ENCODE measurements at regions not wholly inside any gene's neighbourhood (a gene's known extent, or its start where the extent isn't known, plus 50 kb on each side); places are given as distances from the start of the nearest gene placed in this dataset.

DNA sequence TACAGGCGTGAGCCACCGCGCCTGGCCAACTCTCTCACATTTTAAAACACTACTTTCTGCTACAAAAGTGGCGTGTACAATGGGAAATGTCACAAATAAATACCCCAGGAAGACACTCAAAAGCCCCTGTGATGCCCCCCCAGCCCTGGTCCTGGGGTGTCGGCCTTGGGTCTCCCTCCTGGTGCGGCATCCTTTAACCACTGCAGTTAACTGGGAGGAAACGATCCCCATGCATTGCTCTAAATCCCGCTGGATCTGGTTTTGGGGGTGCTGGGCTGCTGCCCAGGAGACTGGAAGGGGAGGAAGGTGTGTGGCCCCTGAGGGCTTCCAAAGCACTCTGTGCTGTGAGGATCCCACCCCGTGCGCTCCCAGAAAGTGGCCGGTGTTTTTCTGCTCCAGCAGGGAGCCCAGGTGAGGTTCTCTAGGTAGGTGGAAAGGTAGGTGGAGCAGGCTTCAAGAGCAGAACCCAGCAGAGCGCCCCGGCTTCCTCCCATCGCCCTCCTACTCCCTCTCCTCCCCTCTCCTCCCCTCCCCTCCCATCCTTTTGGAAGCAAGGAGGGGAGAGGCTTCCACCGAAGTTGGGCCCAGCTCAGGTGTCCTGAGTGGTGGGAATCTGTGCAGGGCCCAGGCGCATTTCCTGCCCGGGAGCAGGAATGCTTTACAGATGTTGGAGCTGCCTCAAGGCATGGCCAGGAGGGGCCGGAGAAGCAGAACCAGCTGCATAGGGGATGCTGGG is 363.3 kb downstream of the SEC14L1 start:
- Histone ChIP-seq H3K9me2 (ENCODE audit: insufficient read depth) (no peaks in the 10 kb centered on the region), H3K27me3 (ENCODE audit: insufficient read depth, low read depth) (no peaks in the 10 kb centered on the region), H3K79me2 (ENCODE audit: low read depth) (no peaks in the 10 kb centered on the region), H3K27ac (no peak overlapping the region), H3F3A (ENCODE audit: insufficient read depth, low read depth) (no peaks in the 10 kb centered on the region), H3K9me3 (ENCODE audit: insufficient read depth, low read depth) (no peaks in the 10 kb centered on the region), H2AFZ (no peak overlapping the region), H3K4me2 (no peak overlapping the region), H3K4me1 (replicated peaks; ENCODE audit: insufficient read depth) (no peaks in the 10 kb centered on the region), H3K36me3 (ENCODE audit: low read depth) (no peaks in the 10 kb centered on the region), H3K4me3 (no peak overlapping the region), H4K20me1 (ENCODE audit: insufficient read depth) (no peaks in the 10 kb centered on the region)
- DNase-seq: no peak
- TF ChIP-seq, protein P1, sequence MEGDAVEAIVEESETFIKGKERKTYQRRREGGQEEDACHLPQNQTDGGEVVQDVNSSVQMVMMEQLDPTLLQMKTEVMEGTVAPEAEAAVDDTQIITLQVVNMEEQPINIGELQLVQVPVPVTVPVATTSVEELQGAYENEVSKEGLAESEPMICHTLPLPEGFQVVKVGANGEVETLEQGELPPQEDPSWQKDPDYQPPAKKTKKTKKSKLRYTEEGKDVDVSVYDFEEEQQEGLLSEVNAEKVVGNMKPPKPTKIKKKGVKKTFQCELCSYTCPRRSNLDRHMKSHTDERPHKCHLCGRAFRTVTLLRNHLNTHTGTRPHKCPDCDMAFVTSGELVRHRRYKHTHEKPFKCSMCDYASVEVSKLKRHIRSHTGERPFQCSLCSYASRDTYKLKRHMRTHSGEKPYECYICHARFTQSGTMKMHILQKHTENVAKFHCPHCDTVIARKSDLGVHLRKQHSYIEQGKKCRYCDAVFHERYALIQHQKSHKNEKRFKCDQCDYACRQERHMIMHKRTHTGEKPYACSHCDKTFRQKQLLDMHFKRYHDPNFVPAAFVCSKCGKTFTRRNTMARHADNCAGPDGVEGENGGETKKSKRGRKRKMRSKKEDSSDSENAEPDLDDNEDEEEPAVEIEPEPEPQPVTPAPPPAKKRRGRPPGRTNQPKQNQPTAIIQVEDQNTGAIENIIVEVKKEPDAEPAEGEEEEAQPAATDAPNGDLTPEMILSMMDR (conservative IDR thresholded peaks at IDR 0.05): no peak
- no peak for TF ChIP-seq EZH2 (IDR thresholded peaks at IDR 0.05; ENCODE audit: low read depth)
- intact Hi-C loops (cut with micrococcal nuclease; ENCODE audit: unreplicated experiment): no loop called here
- BruUV-seq (replicated peaks): no TSS peak
- ChIA-PET POLR2A (ENCODE audit: unreplicated experiment) (no interaction called here), CTCF (no interaction called here)

- H3K4me1 ChIP-seq (replicated peaks; ENCODE audit: insufficient read depth): no peaks in the 10 kb centered on the region
- H3F3A ChIP-seq (ENCODE audit: insufficient read depth, low read depth): no peaks in the 10 kb centered on the region
- no peaks in the 10 kb centered on the region for H3K9me2 ChIP-seq (ENCODE audit: insufficient read depth)
- H3K79me2 ChIP-seq (ENCODE audit: low read depth): no peaks in the 10 kb centered on the region
- ChIA-PET POLR2A (ENCODE audit: unreplicated experiment) (no interaction called here), CTCF (no interaction called here)
- H4K20me1 ChIP-seq (ENCODE audit: insufficient read depth): no peaks in the 10 kb centered on the region
- H3K27me3 ChIP-seq (ENCODE audit: insufficient read depth, low read depth): no peaks in the 10 kb centered on the region
- no peak overlapping the region for H3K4me2 ChIP-seq
- H2AFZ ChIP-seq: no peak overlapping the region
- no peaks in the 10 kb centered on the region for H3K9me3 ChIP-seq (ENCODE audit: insufficient read depth, low read depth)
- no peak for TF ChIP-seq EZH2 (IDR thresholded peaks at IDR 0.05; ENCODE audit: low read depth)
- intact Hi-C loops (cut with micrococcal nuclease; ENCODE audit: unreplicated experiment): no loop called here
- no peak for DNase-seq
- H3K4me3 ChIP-seq: no peak overlapping the region
- H3K36me3 ChIP-seq (ENCODE audit: low read depth): no peaks in the 10 kb centered on the region
- no TSS peak for BruUV-seq (replicated peaks)
- no peak overlapping the region for H3K27ac ChIP-seq
These were observed 363.9 kb downstream of the SEC14L1 start for GRCh38 chr17:77504652-77505155.

DNA sequence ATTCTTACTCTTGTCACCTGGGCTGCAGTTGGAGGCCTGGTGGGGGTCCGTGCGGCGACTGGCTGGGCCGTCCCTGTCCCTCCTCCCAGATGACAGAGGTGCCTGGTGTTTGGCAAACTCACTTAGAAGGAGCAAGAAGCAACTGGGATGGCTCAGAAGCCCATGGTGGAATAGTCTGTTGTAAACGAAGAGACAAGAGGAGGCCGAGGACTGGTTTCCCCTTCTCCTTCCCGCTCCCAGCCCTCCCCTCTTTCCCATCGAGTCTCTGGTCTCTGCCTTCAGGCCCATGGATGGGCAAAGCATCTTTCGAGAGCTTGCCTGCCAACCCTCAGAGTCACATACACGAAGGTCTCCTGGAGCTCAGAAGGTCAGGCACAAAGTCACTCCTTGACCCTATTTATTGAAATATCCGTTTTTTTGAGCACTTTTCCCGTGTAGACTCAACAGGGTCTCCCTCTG is 364.4 kb downstream of the SEC14L1 start:
- no peaks in the 10 kb centered on the region for H3K9me3 ChIP-seq (ENCODE audit: insufficient read depth, low read depth)

More for the DNA sequence above, 364.4 kb downstream of the SEC14L1 start:
- DNase-seq: no peak
- CTCF ChIA-PET: interaction anchor here (0.7 kb wide), 1 partner anchor 562 kb away, joined by 10 read pairs; no protein-coding TSS in a partner anchor
- POLR2A ChIA-PET (ENCODE audit: unreplicated experiment): no interaction called here
- Histone ChIP-seq H3K4me3 (no peak overlapping the region), H3K4me2 (no peak overlapping the region), H4K20me1 (ENCODE audit: insufficient read depth) (no peaks in the 10 kb centered on the region), H3K4me1 (replicated peaks; ENCODE audit: insufficient read depth) (no peaks in the 10 kb centered on the region), H3K79me2 (ENCODE audit: low read depth) (no peaks in the 10 kb centered on the region), H3K27ac (no peak overlapping the region), H3K9me2 (ENCODE audit: insufficient read depth) (no peaks in the 10 kb centered on the region), H3K27me3 (ENCODE audit: insufficient read depth, low read depth) (no peaks in the 10 kb centered on the region), H3F3A (ENCODE audit: insufficient read depth, low read depth) (no peaks in the 10 kb centered on the region), H3K36me3 (ENCODE audit: low read depth) (no peaks in the 10 kb centered on the region), H2AFZ (no peak overlapping the region)
- intact Hi-C loops (cut with micrococcal nuclease; ENCODE audit: unreplicated experiment): no loop called here
- BruUV-seq (replicated peaks): no TSS peak
- TF ChIP-seq EZH2 (IDR thresholded peaks at IDR 0.05; ENCODE audit: low read depth): no peak
- TF ChIP-seq, protein P1 (conservative IDR thresholded peaks at IDR 0.05): no peak
